Epithelial cell of proximal tubule (primary cell): ENCODE measurements at regions not wholly inside any gene's neighbourhood (a gene's known extent, or its start where the extent isn't known, plus 50 kb on each side); places are given as distances from the start of the nearest gene placed in this dataset.

Source experiments
- DNase-seq: peaks from one replicate; pipeline ENCODE4 v3.0.0-alpha.2; 2011; ENCODE audit warnings: low read depth
- H3K4me3 ChIP-seq: 2 replicates; pipeline ENCODE4 v1.5.1; 2011; ENCODE audit warnings: low read depth, mild to moderate bottlenecking, low read length
- CTCF ChIP-seq: conservative IDR thresholded peaks from 2 replicates; pipeline ENCODE4 v1.5.1; 2012; ENCODE audit warnings: low read depth, mild to moderate bottlenecking, low read length

- DNase-seq, result no peak
- TF ChIP-seq CTCF, result no peak
- no peak overlapping the region for H3K4me3 ChIP-seq
Observed at GRCh38 chr12:113650476-113650875, 178.8 kb upstream of the LHX5 start.

- no peak for DNase-seq
- no peak for TF ChIP-seq CTCF
- no peak overlapping the region for H3K4me3 ChIP-seq
Observed at GRCh38 chr12:113649256-113649830, 177.7 kb upstream of the LHX5 start.

GRCh38 chr12:113647048-113647447, 175.4 kb upstream of the LHX5 start:
- peak; percentile 28 for TF ChIP-seq CTCF
- no peak overlapping the region for H3K4me3 ChIP-seq
- DNase-seq, result no peak

- H3K4me3 ChIP-seq, result no peak overlapping the region
- no peak for TF ChIP-seq CTCF
- DNase-seq, result no peak
Observed at GRCh38 chr12:113645603-113646002, 173.9 kb upstream of the LHX5 start.

GRCh38 chr12:113645183-113645582, 173.5 kb upstream of the LHX5 start:
- DNase-seq, result no peak
- no peak for TF ChIP-seq CTCF
- no peak overlapping the region for H3K4me3 ChIP-seq

- DNase-seq, result no peak
- H3K4me3 ChIP-seq, result no peak overlapping the region
- TF ChIP-seq CTCF, result no peak
Observed at GRCh38 chr12:113643177-113643974, 171.7 kb upstream of the LHX5 start.

GRCh38 chr12:113642672-113643071, 171.0 kb upstream of the LHX5 start:
- no peak overlapping the region for H3K4me3 ChIP-seq
- no peak for TF ChIP-seq CTCF
- DNase-seq, result no peak
